Thyroid gland (tissue), 4 donors: ENCODE measurements at regions not wholly inside any gene's neighbourhood (a gene's known extent, or its start where the extent isn't known, plus 50 kb on each side); places are given as distances from the start of the nearest gene placed in this dataset.

Source experiments
- CTCF ChIP-seq, 6 experiments: fragments of 200-600 bp in 3 of 6; fragments of 450-650 bp in 3 of 6; sonication (generic) in 3 of 6; IDR thresholded peaks; one replicate each; pipeline ENCODE4 v1.5.1; 2016 to 2019; ENCODE audit warnings: antibody characterized with exemption in 6 of 6, mild to moderate bottlenecking in 2 of 6, inconsistent platforms in 1 of 6, moderate library complexity in 1 of 6
- POLR2A ChIP-seq, 2 donors: fragments of 450-650 bp; IDR thresholded peaks; one replicate each; pipeline ENCODE4 v1.6.1; 2017; ENCODE audit warnings: antibody characterized with exemption in 2 of 2, mild to moderate bottlenecking in 2 of 2, moderate library complexity in 1 of 2

GRCh38 chr22:48476577-48476976 is 1351.1 kb downstream of the BRD1 start:
- no peak for TF ChIP-seq CTCF (IDR thresholded peaks at IDR 0.05)
- no peak for TF ChIP-seq POLR2A (IDR thresholded peaks at IDR 0.05)
